GM19239 (cell line): ENCODE measurements at regions not wholly inside any gene's neighbourhood (a gene's known extent, or its start where the extent isn't known, plus 50 kb on each side); places are given as distances from the start of the nearest gene placed in this dataset.
"Not testable (repeated sequence)": the region's sequence is repeated elsewhere in the genome, so short reads cannot be mapped to it uniquely, and the experiment has no call there.

ENCODE experiments used
- DNase-seq: peaks from one replicate; pipeline ENCODE4 v3.0.0; 2011; ENCODE audit warnings: low spot score; ENCODE audit not compliant: insufficient read length
- FAIRE-seq: peaks from 2 replicates; lab custom pipeline; 2011; peaks lifted over from hg19 to GRCh38; lab: Jason Lieb, UNC

DNA sequence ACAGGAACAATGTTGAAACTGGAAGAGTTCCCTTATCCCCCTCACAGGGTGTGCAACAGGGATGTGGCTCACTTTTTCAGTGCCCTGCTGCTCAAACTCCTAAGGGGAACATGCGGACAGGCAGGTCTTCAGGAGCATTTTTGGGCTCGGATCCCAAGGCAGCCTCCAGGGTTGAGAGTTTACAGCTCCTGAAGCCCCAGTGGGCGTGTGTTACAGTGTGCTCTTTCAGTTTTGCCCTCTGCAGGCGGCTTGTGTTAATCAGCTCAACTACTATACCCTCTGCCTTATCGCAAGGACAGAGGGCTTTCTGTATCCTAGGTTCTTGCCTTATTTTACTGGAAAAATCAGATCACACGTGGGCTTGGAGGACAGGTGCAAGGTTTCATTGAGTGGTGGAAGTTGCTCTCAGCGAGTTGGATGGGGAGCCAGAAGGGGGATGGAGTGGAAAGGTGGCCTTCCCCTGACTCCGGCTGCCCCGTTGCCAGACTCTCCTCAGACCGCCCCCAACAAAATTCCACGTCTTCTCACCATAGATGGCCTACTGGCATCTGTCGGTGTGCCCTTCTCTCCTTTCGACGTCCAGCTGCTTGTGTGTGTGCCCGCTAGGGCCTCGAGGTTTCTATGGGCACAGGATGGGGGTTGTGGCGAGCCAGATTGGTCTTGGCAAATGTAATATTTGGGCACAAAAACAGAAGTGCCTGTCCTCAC, 541.9 kb downstream of the TMX3 start:
- DNase-seq (no peak), FAIRE-seq (no peak)

DNA sequence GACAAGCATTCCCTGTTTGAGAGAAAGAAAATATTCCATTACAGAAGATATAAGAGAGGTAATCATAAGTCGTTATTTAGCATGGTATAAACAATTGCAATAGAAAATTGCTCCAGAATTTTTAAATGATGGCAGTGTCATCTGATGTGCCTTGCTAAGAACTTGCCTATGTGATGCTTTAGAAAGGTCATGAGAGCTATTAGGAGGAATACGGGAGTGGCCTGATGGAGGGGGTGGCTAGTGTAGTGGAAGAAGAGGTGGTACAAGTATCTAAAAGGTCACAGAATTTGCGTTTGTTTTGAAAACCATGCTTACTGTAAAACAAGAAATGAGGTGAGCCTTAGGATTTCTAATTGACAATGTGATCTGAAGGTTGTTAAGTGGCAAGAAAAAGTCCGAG, 550.0 kb downstream of the TMX3 start:
- FAIRE-seq = no peak
- DNase-seq = no peak

DNA sequence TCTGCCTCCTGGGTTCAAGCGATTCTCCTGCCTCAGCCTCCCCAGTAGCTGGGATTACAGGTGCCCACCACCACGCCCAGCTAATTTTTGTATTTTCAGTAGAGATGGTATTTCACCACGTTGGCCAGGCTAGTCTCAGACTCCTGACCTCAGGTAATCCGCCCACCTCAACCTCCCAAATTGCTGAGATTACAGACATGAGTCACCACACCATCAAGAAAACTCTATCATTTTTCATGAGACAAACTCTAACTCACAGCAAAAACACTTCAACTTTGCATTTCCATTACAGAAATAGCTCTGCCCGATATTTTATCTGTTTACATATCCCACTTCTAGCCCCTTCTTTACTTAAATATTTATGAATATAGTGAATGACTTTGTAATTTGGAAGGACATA, 561.1 kb downstream of the TMX3 start:
- FAIRE-seq, DNase-seq: not testable (repeated sequence)

DNA sequence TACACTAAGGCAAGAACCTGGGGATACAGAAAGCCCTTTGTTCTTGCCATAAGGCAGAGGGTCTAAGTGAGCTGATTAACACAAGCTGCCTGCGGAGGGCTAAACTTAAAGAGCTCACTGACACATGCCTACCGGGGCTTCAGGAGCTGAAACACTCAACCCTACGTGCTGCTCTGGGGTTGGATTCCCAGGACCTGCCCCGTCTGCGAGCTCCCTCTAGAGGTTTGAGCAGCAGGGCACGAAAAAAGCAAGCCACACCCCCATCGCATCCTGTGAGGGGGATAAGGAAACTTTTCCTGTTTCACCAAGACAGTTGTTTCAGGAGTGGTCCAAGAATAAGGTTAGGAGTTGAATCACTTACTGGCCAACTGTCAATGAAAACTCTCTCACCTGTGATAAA, 562.1 kb downstream of the TMX3 start:
- FAIRE-seq (no peak), DNase-seq (no peak)

DNA sequence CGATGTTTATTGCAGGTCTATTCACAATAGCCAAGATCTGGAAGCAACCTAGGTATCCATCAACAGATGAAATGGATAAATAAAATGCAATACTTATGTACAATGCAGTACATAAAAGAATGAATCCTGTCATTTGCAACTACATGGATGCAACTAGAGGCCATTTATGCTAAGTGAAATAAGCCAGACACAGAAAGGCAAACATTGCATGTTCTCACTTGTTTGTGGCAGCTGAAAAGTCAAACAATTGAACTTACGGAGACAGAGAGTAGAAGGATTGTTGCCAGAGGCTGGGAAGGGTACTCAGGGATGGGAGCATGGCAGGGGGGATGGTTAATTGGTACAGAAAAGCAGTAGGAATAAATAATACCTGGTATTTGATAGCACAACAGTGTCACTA, 563.9 kb downstream of the TMX3 start:
- FAIRE-seq = no peak
- no peak for DNase-seq

DNA sequence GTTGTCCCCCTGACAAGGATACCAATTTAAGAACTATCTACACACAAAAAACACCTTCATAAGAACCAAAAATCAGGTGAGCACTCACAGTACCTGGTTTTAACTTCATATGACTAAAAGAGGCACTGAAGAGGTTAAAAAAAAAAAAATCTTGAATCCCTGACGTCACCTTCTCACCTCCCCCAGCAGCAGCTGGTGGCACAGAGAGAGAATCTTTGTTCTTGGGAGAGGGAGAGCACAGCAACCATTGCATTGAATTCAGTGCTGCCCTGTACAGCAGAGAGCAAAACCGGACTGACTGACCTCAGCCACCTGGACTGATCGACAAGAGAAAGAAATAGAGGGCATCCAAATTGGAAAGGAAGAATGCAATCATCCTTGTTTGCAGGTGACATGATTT, 566.0 kb downstream of the TMX3 start:
- DNase-seq = no peak
- no peak for FAIRE-seq

DNA sequence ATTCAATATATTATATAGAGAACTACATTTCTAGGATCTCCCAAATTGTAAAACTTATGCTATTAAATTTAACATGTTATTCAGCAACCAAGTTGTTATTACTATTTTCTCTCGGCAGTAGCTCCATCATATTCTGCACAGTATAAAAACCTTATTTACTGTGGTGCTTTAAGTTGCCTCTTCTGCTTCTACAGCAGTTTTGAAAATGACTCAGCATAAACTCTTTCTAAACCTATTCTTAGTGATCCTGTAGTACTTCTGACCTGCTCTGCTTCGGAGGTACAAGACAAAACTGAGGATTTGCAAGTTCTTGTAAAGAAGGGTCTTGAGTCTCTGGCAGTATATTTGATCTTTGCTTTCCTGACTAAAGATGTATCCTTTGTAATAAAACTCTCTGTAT, 567.2 kb downstream of the TMX3 start:
- DNase-seq = no peak
- no peak for FAIRE-seq

DNA sequence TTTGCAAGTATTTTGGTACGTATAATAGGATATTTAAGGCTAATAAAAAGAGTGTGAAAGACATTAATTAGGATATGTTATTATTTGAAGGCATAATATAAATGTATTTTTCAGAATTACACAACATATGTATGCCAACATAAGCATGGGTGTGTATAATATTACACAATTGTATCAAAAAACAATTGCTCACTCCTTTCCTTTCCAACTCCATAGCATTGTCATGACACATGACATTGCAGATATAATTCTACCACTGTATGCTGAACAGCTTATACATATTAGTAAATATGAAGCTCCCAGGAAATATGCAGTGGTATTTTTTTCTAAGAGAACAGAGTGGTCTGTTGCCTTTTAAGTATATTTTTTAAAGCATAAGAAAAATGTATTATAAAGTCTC, 593.1 kb downstream of the TMX3 start:
- no peak for FAIRE-seq
- DNase-seq = no peak

DNA sequence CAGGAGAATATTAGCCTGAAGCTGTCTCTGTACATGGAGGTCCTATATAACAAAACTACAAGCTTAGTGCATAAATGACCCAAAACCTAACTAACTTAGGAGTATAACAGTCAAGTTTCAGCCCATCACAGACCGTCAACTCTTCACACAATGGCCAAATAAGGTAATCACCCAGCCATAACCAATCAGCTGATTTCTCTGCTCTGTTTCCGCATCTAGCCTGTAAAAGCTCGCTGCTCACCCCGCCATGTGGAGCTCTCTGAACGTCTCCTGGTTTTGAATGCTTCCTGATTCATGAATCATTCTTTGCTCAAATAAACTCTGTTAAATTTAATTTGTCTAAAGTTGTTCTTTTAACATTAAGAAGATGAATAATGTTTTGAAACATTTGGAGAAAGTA, 593.6 kb downstream of the TMX3 start:
- no peak for DNase-seq
- FAIRE-seq = no peak

DNA sequence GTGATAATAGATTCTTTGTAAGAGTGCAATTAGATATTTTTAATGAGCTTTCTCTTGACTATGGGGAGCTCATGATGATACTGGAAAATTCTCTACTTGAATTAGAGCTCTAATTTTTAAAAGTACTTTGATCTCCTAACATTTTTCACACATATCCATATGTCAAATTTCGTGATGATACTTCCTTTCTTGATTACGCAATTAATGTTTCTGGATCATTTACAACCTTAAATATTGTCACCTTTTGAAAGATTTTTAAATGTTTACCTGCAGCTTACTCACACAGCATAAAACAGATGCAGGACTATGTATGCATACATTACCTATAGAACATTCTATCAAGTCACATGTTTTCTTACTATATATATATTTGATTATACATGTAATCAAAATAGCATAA, 598.5 kb upstream of the DSEL start:
- no peak for FAIRE-seq

DNA sequence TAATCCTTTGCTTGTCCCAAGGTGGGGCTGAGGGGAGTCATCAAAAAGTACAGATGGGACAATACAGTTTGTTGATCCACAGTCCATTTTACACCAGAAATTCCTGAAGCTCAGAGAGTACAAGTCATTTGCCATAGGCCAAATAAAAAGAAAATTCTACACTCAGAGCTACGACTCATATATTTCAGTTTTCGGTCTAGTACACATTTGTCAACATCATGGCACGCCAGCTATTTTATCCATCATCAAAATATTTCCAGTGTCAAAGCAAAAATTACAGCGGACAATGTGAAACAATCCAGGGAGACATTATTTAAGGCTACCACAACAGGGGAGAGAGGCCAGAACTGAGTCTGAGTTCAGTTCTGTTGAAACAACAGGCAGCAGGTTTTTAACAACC, 587.5 kb upstream of the DSEL start:
- DNase-seq (no peak), FAIRE-seq (no peak)

More for the DNA sequence above, 598.5 kb upstream of the DSEL start:
- no peak for DNase-seq

DNA sequence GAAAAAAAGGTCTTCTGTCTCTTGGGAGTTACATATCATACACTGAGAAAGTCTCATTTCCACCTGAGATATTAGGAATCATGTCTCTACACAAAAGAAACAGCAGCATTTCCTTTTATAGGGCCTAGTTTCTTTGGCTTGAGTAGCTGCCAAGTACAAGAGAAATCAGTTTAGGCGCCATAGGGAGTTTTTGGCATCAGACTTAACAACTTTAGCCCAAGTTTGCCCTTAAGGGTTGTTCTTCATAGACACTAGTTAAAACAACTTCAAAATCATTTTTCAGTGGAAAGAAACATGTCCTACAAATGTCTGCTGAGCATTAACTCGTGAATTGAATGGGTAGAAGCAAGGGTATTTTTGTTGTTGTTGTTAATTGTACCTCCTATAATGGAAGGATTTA, 587.0 kb upstream of the DSEL start:
- no peak for FAIRE-seq
- no peak for DNase-seq

DNA sequence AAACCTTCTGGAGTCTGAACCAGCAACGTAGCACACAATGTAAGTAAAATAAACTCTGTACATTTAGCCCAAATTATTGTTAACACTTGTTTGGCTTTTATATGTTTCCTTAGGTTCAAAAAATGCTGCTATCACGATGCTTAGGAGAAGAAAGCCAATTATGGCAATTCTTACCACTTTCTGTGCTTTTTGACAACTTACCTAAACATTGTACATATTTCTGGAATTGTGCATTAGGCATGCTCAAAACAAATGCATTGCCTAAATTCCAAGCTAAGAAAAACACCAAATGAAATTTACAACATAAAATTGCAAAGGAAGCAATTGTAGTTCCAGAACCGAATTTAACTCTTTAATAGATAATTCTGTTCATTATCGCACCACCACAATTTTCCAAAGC, 585.6 kb upstream of the DSEL start:
- FAIRE-seq = no peak
- no peak for DNase-seq

DNA sequence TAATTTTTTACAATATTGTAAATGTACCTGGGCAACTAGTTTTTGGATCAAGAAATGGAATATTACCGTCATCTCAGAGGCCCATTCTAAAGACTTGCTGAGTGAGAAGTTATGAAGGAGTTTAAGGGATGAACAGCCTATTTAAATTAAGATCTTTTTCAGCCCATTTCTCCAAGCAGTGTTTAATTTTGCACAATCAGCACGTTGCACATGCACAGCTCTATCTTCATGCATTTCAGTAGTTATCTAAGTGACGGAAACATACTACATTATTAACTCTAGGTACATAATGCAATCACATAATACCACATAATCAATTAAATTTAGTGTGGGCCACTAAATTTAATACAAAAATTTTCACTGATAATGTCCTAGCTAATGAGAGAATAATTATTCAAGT, 582.1 kb upstream of the DSEL start:
- FAIRE-seq (no peak), DNase-seq (no peak)

DNA sequence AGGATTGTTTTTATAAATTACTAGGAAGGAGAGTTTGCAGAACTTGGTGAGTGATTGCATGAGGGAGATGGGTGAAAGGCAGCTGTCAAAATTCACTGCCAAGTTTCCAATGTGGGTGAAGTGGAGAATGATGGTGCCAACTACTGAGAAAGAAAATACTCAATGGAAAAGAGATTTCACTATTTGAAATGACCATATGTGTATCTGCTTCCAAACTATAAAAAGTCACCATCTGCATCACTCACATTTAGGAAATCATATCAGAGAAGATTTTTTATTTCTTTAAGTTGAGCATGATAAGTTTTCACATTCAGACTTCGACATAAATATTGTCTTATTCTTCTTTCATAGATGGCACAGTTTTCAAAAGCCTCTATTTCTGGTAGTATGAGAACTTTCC, 570.0 kb upstream of the DSEL start:
- no peak for FAIRE-seq
- DNase-seq = no peak

DNA sequence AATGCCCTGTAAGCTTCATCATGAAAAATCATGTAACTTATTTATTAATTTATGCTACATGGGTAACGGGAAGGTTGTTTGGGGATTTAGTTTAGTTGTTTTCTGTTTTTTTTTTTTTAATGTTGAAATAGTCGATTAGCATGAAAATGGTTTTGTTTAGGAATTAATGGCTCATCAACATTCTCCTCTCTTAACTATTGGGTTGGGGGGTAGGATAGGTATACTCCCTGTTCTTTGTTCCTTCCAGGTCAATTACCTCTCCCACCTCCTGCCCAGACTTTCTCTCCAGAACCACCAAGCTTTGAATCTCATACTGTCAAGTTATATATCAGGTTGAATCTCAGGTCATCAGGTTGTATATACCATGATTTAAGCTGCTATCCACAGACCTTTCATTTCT, 568.7 kb upstream of the DSEL start:
- no peak for DNase-seq
- FAIRE-seq = no peak

DNA sequence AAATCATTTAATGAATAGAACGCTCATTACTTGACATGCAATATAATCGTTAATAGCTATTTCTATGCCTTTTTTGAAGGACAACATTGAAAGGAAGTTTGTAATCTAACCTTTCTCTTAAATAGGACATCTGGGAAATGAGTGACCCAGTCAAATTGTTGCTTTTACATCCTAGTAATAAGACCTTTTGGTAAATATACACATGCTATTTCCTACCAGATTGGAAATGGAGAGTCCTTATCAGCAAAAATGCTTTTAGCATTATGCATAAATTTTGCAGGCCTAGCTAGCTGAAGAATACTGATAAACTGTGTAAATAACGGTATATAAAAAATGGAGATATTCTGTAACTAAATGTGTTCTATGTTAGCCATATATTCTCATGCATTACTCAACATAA, 567.3 kb upstream of the DSEL start:
- DNase-seq (no peak), FAIRE-seq (no peak)

DNA sequence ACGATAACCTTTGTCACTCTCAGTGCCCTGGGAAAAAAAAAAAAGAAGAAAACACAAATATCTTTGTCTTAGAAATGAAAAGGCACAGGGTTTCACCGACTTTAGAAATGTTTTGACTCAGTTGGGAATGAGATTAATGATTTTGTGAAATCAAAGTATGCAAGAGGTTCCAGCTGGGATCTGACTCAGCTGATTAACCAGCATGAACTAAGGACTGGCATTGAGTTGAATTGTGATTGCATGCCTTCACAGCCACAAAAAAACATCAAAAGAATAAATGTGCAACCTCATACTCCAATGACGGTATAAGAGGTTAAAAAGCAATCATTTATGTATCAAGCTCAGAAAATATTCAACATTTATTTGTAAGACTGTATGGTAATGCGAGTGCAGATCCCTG, 566.6 kb upstream of the DSEL start:
- DNase-seq (no peak), FAIRE-seq (no peak)

DNA sequence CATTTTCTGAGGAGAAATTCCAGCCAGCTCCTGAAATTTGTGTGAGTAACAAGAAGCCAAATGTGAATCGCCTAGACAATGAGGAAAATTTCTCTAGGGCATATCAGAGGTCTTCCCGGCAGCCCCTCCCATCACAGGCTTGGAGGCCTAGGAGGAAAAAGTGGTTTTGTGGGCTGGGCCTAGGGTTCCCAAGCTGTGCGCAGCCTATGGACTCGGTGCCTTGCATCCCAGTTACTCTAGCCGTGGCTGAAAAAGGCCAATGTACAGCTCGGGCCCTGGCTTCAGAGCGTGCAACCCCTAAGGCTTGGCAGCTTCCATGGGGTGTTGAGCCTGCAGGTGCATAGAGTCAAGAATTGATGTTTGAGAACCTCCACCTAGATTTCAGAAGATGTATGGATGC, 556.2 kb upstream of the DSEL start:
- FAIRE-seq (no peak), DNase-seq (no peak)

DNA sequence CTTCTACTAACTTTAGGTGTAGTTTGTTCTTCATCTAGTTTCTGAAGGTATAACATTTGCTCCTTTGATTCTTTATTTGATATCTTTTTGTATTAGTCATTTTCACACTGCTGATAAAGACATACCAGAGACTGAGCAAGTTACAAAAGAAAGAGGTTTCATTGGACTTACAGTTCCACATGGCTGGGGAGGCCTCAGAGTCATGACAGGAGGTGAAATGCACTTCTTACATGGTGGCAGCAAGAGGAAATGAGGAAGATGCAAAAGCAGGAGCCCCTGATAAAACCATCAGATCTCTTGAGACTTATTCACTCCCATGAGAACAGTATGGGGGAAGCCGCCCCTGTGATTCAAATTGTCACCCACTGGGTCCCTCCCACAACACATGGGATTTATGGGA, 544.4 kb upstream of the DSEL start:
- DNase-seq = no peak
- no peak for FAIRE-seq

DNA sequence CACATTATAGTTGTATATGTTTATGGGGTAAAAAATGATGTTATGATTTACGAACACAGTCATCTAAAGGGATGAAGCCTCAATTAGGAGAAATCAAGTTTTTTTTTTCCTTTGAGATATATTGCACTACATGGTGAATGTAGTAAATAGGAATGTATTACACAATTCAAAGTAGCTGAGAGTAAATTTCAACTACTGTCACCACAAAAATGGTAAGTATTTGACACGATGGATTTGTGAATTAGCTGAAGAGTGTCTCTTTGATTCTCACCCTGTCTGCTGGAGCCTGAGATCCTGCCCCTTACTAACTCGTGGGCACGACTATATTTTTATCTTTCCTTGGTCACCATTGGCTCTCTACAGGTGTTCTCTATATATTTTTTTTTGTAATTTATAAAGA, 540.4 kb upstream of the DSEL start:
- DNase-seq (no peak), FAIRE-seq (no peak)

DNA sequence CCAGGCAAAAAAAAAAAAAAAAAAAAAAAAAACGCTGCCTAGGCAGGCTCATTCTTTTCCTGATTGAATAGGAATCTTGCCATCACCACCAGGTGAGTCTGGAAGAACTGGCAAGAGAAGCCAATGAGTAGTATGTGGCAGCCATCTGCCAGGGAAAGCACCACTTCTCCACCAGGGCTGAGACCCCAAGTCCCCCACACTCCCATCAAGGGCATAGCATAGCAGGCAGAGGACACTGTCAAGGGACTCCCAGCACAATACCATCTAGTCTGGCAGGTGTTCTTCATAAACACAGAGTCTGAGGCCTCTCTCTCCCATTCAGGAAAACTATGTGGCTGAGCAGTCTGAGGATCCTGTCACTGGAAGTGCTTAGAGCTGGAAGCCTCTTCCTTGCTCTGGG, 538.1 kb upstream of the DSEL start:
- FAIRE-seq (no peak), DNase-seq (no peak)

DNA sequence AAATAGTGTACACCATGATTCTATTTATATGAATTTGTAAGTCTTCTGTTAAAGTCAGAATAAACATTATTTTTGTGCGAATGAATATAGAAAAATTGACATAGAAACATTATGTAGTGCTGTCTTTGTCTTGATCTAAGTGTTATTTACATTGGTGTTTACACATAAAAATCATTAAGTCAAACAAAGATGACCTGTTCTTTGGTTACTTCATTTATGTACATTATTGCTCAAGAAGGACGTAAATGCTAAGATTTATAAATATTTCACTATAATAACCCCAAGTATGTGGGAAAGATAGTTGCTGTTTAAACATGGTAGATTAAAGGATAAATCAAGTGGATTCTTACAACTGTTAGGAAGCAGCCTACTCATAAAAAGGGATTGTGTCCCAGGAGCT, 536.8 kb upstream of the DSEL start:
- FAIRE-seq (no peak), DNase-seq (no peak)
